ENCODE measurements at regions not wholly inside any gene's neighbourhood (a gene's known extent, or its start where the extent isn't known, plus 50 kb on each side); places are given as distances from the start of the nearest gene placed in this dataset.

DNA sequence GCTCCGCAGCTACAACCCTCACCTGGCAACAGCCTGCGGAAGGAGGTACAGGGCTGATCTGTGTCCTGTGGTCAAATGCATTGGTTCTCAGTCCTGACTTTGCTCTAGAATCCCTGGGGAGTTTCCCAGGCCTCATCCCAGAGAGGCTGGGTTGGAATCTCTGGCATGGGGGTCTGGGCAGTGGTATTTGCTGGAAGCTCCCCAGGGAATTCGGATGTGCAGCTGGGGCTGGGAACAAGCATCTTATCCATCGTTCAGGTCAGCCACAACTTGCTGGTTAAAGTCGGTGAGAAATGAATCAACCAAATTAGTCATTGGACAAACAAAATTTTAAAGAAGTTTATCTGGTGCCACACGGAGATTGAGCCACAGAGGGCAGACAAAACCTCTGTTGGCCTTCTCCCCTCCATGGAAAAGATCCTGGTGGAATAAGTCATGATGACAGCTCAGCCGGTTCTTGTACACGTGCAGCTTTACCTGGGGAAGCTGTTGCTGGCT is 231.2 kb downstream of the FOXL1 start:
- DNase-seq = no peak

GRCh38 chr16:86810062-86810461 is 231.7 kb downstream of the FOXL1 start:
- no peak for DNase-seq

- DNase-seq = no peak
Observed at GRCh38 chr16:86812363-86812970, 234.1 kb downstream of the FOXL1 start.

DNA sequence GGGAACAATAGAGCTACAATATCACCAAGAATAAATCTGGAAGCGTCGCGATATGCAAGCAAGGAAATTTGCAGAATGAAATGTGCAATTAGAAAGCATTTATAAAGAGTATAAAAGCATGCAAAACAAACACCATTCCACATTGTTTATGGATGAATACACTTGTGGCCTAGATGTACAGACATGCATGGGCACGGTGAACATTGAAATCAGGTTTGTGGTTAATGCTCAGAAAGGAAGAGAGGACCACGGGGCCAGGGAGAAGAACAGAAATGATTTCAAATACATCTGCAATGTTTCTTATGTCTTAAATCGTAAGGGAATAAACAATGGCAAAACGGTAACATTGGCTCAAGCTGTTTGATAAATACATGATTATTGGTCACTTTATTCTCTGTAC is 235.9 kb downstream of the FOXL1 start:
- DNase-seq = no peak

DNA sequence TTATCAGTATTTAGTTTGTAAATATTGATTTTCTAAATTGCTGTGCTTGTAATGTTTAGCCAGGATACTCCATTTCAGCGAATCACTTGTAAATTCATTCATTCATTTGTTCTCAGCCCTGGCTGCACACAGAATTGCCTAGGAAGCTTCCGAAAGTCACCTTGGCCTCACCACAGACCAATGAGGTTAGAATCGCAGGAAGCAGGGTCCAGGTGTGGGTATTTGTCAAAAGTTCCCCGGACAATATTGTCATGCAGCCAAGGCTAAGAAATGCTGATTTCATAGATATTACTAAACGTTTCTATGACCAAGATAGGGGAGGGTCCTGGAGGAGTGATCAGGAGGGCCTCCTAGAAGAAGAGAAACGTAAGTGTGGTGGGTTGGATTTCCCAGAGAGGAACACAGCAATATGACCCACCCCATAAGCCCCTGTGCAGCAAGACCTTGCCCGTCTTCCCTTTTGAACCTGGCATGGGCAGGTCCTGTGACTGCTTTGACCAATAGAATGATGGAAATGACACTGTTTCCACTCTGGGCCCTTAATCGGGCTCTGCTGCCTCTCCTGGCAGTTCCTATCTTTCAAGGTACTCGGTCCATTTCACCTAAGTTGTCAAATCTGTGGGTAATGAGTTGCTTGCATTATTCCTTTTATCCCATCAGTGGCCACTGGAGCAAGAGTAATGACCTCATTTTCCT is 238.7 kb downstream of the FOXL1 start:
- no peak for DNase-seq

DNA sequence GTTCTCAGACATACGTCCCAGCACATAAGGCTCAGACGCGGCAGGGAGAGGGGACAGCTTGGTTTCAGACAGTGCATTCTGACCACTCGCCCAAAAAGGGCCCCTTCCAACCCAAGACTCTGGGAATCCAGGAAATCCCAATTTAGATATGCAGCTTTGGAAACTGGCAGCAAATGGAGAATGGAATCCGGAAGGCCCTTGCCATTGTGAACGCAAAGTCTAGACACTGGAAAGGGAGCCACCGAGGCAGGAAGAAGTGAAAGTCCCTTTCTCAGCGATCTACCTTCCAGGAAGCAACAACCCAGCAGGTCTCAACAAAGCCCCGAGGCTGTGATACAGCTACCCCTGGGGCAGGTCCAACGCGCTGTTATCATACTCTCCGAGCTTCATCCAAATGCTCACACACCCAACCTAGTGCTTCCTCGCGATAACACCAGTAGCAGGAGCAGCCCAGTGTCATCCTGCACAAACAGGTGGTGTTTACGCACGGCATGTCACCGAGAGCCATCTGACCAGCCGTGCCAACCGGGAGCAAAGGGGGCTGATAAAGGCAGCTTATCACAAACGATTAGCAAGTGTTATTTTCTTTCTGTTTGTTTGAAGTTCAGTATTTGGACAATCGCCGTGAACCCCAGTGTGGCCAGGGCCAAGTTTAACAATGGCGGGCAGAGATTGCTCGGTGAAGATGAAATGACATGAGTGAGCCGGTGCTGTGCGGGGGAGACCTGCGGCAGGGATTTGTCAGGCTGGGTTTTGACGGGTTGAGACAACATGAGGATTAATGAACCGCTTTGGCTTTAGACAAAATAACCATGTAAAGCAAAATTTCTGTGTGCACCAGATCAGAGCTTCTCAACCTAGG is 240.6 kb downstream of the FOXL1 start:
- DNase-seq = no peak

- DNase-seq = no peak
Observed at GRCh38 chr16:86819533-86819892, 241.2 kb downstream of the FOXL1 start.

GRCh38 chr16:86821895-86822294 is 243.5 kb downstream of the FOXL1 start:
- DNase-seq = no peak

- DNase-seq = no peak
Observed at GRCh38 chr16:86823125-86823524, 244.8 kb downstream of the FOXL1 start.

- no peak for DNase-seq
Observed at GRCh38 chr16:86823888-86824671, 245.7 kb downstream of the FOXL1 start.

GRCh38 chr16:86824751-86825296 is 246.5 kb downstream of the FOXL1 start:
- DNase-seq = no peak

- DNase-seq = no peak
Observed at GRCh38 chr16:86825631-86826030, 247.3 kb downstream of the FOXL1 start.

DNA sequence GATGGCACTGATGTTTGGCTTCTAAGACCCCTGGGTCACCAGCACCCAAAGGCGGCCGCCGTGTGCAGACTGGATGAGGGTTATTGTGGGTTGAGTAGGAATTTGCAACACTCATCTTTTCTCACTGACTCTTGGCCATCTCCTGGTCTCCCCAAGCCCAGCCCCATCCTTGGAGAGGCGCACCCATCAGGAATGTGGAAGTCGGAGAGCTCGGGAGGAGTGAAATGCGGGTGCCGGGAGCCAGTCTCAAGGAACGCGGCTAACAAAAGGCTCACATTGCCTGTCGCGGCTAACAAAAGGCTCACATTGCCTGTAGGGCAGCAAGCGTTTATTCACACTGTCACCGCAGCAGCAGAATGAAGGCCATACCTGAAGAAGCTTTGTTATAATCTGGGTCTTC is 248.6 kb downstream of the FOXL1 start:
- no peak for DNase-seq

DNA sequence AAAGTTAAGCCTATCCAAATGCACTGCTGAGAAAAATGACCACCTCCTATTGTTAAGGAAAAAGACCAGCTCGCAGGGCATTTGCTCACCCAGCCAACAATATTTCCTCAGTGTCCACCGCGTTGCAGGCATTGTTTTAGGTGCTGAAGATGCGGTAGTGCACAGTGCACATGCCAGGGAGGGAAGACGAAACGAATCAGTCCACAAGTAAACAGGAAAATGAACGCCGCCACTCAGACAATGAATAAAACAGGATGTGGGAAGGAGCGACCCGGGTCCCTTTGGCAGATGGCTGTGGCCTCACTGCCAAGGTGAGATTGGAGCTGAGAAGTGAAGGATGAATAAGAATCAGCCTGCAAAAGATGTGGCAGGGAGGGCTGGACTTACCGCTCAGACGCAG is 249.2 kb downstream of the FOXL1 start:
- no peak for DNase-seq

DNA sequence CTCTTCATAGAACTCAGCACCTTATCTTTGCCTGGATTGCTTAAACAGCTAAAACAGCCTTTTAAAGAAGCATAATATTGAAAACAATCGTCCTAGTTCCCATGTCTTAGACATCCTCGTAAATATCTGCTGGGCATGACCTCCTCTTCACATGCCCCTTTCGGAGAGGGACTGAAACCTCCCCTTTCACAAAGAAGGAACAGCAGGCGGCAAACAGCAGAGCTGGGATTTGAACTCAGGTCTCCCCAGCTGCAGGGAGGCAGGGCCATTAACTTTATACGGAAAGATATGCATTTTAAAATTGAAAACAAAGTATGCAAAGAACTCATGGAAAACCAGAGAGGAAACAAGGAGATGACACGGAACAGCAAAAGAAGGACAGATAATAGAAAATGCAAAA is 249.9 kb downstream of the FOXL1 start:
- DNase-seq = no peak

- no peak for DNase-seq
Observed at GRCh38 chr16:86828653-86829052, 250.3 kb downstream of the FOXL1 start.

DNA sequence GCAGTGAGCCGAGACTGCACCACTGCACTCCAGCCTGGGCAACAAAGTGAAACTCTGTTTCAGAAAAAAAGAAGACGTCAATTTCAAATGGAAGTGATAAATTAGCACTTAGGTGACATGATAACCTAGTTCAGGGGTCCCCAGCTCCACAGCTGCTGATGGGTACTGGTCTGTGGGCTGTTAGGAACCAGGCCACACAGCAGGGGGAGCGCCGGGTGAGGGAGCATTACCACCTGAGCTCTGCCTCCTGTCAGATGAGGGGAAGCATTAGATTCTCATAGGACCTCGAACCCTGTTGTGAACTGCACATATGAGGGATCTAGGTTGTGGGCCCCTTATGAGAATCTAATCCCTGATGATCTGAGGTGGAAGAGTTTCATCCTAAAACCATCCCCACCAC is 253.0 kb downstream of the FOXL1 start:
- DNase-seq = no peak

- no peak for DNase-seq
Observed at GRCh38 chr16:86833136-86833535, 254.8 kb downstream of the FOXL1 start.

GRCh38 chr16:86834451-86835035 is 256.2 kb downstream of the FOXL1 start:
- DNase-seq = no peak

- no peak for DNase-seq
Observed at GRCh38 chr16:86835982-86836381, 257.6 kb downstream of the FOXL1 start.

GRCh38 chr16:86836503-86837129 is 258.3 kb downstream of the FOXL1 start:
- no peak for DNase-seq

GRCh38 chr16:86843812-86844211 is 265.5 kb downstream of the FOXL1 start:
- no peak for DNase-seq

Measured in activated naive CD4-positive, alpha-beta T cell treated with Interleukin-2 at 50 U/mL for 16 hours (primary cell).